Smooth muscle cell of the brain vasculature (primary cell): ENCODE measurements at regions not wholly inside any gene's neighbourhood (a gene's known extent, or its start where the extent isn't known, plus 50 kb on each side); places are given as distances from the start of the nearest gene placed in this dataset.

Experiments used
- DNase-seq: peaks from one replicate; pipeline ENCODE4 v3.0.0-alpha.2; 2012; ENCODE audit warnings: low read depth, low spot score

GRCh38 chr4:4746444-4746843, 113.0 kb upstream of the MSX1 start:
- no peak for DNase-seq

- DNase-seq, result no peak
Observed at GRCh38 chr4:4740071-4740470, 119.4 kb upstream of the MSX1 start.

GRCh38 chr4:4735870-4736269, 123.6 kb upstream of the MSX1 start:
- DNase-seq, result no peak

- DNase-seq, result no peak
Observed at GRCh38 chr4:4735136-4735750, 124.2 kb upstream of the MSX1 start.

GRCh38 chr4:4734425-4734824, 125.0 kb upstream of the MSX1 start:
- no peak for DNase-seq

- no peak for DNase-seq
Observed at GRCh38 chr4:4733663-4734062, 125.8 kb upstream of the MSX1 start.

- no peak for DNase-seq
Observed at GRCh38 chr4:4730249-4730648, 129.2 kb upstream of the MSX1 start.

- DNase-seq, result no peak
Observed at GRCh38 chr4:4729206-4729605, 130.3 kb upstream of the MSX1 start.

- no peak for DNase-seq
Observed at GRCh38 chr4:4727536-4727935, 131.9 kb upstream of the MSX1 start.

GRCh38 chr4:4726051-4726450, 133.4 kb upstream of the MSX1 start:
- DNase-seq, result no peak

- DNase-seq, result no peak
Observed at GRCh38 chr4:4724321-4724720, 135.1 kb upstream of the MSX1 start.

- DNase-seq, result no peak
Observed at GRCh38 chr4:4721636-4722035, 137.8 kb upstream of the MSX1 start.

GRCh38 chr4:4720646-4721045, 138.8 kb upstream of the MSX1 start:
- DNase-seq, result no peak

- DNase-seq, result no peak
Observed at GRCh38 chr4:4719436-4719835, 140.0 kb upstream of the MSX1 start.

GRCh38 chr4:4717692-4718091, 141.8 kb upstream of the MSX1 start:
- DNase-seq, result no peak

GRCh38 chr4:4714331-4714730, 145.1 kb upstream of the MSX1 start:
- no peak for DNase-seq

- DNase-seq, result no peak
Observed at GRCh38 chr4:4712800-4713528, 146.5 kb upstream of the MSX1 start.

GRCh38 chr4:4711902-4712301, 147.6 kb upstream of the MSX1 start:
- DNase-seq, result no peak

- DNase-seq, result no peak
Observed at GRCh38 chr4:4709736-4710135, 149.7 kb upstream of the MSX1 start.

GRCh38 chr4:4704267-4704666, 155.2 kb upstream of the MSX1 start:
- DNase-seq, result no peak

- no peak for DNase-seq
Observed at GRCh38 chr4:4697584-4697983, 155.7 kb upstream of the STX18 start.

- DNase-seq, result no peak
Observed at GRCh38 chr4:4696530-4696929, 154.7 kb upstream of the STX18 start.

GRCh38 chr4:4695497-4695896, 153.6 kb upstream of the STX18 start:
- no peak for DNase-seq

GRCh38 chr4:4694827-4695226, 153.0 kb upstream of the STX18 start:
- DNase-seq, result no peak
